HG02840 (cell line): ENCODE measurements at regions not wholly inside any gene's neighbourhood (a gene's known extent, or its start where the extent isn't known, plus 50 kb on each side); places are given as distances from the start of the nearest gene placed in this dataset.
"Not testable (repeated sequence)": the region's sequence is repeated elsewhere in the genome, so short reads cannot be mapped to it uniquely, and the experiment has no call there.

ENCODE experiments used
- ATAC-seq: cut with Tn5 transposase; IDR thresholded peaks from one replicate; pipeline ENCODE4 v1.9.1; 2021; ENCODE audit warnings: mild to moderate bottlenecking, moderate library complexity, moderate number of reproducible peaks; ENCODE audit not compliant: unreplicated experiment, low FRiP score

DNA sequence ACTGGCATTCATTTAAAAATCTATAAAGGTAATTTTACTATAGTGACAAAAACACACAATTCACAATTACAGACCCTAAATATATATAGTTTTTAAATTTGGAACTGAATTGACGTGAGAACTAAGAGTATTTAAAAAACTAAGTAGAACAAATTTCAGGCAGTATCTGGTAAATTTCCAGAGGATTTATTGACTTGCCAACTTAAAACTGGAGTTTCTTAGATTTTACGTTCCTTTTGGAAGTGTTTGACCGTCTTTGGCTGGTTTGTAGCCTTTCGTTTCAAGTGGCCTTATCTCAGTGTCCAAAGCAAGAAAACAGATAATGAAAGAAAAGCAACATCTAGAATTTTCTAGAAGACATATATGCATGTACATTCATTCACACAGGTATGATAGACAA, 234.4 kb upstream of the VLDLR start:
- no peak for ATAC-seq

DNA sequence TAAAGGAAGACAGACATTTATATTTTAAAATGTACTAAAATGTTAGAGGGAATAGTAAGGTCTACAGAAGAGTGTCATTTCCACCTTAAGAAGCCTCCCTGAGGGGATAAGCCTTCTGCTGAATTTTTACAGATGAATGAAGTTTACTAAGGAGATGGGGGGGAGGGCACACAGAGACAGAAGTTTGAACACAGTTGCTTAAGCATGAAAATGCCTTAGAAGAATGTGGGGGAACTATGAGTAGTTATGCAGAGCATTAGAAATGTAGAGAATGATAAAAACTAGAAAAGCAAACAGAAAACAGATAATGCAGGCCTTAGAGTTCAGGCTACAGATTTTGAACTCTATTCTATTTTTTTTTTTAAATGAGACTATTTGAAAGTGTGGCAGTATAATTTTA, 232.2 kb upstream of the VLDLR start:
- ATAC-seq, result no peak

DNA sequence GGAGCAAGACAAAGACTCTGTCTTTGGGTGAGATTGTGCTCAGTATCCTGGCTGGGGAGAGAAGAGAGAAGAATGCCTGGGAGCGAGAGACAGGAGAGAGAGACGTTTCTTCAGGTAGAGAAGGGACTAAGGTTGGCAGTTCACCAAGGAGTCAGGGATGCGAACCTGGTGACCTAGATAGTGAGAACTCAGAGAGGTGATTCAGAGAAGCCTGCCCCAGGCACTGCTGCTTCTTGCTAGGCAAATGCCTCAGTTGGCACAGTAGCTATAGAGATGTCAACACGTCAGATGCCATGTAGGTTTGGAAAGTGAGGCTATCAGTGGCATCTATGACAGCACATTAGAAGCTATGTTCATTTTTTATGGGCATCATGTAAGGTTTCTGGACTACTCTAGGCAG, 231.6 kb upstream of the VLDLR start:
- no peak for ATAC-seq

DNA sequence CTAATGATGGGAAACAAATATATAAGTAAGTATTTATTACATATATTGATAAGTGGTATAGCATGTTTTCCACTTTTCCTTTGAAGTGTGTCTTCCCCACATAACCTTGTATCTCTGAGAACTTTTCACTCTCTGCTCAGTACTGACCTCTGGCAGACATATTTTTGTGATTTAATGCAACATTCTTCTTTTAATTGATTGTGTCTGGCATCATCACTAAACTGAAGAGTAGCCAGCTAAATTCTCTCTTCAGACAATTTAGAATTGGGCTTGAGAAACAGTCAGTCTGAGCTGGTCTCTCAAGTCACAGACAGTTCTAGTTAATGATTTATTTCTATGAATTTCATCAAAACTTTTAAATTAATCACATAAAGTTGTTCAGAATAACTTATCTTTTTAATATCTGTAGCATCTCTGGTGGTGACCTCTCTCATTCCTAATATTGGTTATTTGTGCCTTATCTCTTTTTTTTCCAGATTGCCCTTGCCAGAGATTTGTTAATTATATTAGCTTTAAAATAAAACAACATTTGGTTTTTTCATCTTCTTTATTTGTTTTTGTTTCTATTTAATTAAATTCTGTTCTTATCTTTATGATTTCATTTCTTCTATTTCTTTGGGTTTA, 230.0 kb upstream of the VLDLR start:
- not testable (repeated sequence) for ATAC-seq

DNA sequence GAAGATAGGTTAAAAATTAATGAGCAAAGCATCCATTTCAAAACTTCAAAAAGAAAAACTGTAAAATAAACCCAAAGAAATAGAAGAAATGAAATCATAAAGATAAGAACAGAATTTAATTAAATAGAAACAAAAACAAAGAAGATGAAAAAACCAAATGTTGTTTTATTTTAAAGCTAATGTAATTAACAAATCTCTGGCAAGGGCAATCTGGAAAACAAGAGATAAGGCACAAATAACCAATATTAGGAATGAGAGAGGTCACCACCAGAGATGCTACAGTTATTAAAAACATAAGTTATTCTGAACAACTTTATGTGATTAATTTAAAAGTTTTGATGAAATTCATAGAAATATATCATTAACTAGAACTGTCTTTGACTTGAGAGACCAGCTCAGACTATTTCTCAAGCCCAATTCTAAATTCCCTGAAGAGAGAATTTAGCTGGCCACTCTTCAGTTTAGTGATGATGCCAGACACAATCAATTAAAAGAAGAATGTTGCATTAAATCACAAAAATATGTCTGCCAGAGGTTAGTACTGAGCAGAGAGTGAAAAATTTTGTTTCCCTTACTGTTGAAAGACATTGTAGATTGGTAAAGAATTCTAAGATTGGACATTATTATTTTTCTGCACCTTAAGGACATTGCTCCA, 227.4 kb upstream of the VLDLR start:
- not testable (repeated sequence) for ATAC-seq

DNA sequence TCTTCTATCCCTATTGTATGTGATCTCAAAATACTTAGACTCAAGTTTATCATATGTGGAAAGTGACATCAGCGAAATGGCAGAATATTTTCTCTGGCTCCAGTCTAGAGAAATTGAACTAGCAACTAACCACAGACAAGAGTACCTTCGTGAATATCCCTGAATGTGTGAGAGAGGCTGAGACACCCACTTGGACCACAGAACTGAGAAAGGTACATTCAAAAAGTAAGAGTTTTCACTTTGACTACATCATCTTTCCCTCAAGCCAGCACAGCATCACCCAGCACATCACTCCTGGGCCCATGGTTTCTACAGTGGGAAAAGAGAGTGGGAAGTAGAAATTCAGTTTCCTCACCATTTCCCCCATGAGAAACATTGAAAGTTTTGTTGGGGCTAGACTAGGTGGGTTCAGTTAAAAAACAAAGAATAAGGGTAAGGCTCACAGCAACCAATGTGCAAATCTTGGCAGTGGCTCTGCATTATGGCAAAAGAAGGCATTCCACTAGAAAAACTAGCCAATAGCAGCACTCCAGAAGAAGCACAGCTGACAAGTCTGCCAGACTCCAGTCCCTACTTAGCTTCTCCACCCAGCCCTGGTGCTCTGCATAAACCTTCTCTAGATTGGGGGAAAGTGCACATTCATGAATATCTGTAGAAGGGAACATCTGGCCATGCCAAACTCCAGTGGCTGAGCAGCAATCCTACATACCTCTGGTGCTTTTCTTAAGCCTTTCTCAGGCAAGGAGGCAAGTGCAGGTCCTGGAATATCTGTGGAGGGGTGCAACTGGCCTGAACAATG, 225.6 kb upstream of the VLDLR start:
- no peak for ATAC-seq

DNA sequence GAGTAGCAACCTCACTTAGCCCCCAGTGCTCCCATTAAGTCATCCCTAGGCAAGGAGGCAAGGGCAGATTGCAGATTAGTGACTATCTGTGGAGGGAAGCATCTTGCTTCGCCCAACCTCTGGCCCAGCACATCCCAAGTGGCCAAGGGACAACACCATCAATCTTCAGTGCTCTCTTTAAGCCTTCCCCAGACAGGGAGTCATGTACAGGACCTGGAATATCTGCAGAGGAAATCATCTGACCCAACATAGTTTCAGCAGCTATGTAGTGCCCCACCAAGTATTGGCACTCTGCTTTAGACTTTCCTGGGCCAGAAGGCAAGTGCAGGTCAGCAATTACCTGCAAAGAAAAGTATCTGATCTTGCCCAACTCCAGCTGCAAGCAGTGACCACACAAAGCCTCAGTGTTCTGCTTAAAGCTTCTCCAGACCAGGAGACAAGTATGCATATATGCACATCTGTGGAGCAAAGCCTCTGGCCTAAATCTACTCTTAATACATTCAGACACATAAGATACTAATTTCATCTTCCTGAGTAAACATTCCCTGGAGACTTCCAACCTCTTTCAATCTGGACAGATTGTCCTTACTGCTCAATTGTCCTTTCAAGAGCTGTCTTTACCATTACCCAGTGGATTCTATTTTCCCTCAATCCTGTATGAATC, 224.8 kb upstream of the VLDLR start:
- ATAC-seq, result no peak

DNA sequence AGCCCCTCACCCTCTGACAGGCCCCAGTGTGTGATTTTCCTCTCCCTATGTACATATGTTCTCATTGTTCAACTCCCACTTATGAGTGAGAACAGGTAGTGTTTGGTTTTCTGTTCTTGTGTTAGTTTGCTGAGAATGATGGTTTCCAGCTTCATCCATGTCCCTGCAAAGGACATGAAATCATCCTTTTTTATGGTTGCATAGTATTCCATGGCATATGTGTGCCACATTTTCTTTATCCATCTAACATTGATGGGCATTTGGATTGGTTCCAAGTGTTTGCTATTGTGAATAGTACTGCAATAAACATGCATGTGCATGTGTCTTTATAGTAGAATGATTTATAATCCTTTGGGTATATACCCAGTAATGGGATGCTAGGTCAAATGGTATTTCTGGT, 223.7 kb upstream of the VLDLR start:
- ATAC-seq, result not testable (repeated sequence)

DNA sequence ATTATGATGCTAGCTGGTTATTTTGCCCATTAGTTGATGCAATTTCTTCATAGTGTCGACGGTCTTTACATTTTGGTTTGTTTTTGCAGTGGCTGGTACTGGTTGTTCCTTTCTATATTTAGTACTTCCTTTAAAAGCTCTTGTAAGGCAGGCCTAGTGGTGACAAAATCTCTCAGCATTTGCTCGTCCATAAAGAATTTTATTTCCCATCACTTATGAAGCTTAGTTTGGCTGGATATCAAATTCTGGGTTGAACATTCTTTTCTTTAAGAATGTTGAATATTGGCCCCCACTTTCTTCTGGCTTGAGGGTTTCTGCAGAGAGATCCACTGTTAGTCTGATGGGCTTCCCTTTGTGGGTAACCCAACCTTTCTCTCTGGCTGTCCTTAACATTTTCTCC, 219.8 kb upstream of the VLDLR start:
- not testable (repeated sequence) for ATAC-seq

DNA sequence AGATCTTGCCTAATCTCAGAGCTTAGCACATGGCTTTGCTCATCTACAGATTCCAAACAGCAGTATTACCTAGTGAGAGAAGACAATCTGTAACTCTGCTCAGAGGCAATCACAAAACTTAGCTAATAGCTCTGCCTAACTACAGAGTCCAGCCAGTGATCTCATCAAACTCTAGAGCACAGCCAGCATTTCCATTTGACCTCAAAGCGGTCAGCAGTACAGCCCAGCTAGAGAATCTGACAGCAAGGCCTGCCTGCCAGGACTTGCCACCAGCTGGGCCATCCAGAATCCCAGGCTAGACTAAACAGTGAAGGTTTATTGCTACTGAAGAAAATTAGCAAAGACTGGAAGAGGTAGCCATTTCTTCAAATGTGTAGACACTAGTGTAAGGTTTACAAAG, 217.9 kb upstream of the VLDLR start:
- no peak for ATAC-seq

DNA sequence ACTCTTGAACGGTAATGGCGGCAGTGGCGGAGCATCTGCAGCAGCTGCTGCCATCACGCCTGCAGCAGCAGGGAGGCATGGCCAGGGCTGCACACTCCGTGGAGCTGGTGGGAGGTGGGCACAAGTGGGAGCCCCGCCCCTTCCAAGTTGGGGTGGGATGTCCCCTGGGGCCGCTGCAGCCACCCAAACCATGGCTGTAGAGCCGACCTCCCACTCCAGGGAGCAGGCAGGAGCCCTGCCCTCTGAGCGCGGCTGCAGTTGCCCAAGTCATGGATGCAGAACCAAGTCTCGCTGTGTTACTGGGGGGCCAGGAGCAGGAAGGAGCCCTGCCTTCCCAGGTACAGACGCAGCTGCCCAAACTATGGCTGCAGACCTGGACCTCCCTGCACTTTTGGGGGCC, 215.3 kb upstream of the VLDLR start:
- no peak for ATAC-seq

DNA sequence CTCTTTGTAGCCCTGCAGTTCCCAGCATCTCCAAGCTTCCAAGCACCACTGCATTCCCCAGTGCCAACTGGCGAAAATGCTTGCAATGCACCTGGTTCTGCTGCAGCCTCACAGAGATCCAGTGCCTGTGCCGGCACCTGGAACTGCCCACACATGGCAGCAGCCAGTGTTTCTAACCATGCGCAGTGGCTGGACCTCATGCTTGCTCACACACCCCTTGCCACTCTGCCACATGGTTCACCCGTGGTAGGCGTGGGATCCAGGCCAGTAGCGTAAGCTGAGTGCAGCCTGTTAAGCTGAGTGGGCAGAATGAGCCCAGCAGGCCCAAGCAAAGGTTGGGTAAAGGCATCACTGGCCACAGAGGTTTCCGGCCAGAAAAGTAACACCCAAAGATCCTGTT, 214.1 kb upstream of the VLDLR start:
- ATAC-seq, result no peak

DNA sequence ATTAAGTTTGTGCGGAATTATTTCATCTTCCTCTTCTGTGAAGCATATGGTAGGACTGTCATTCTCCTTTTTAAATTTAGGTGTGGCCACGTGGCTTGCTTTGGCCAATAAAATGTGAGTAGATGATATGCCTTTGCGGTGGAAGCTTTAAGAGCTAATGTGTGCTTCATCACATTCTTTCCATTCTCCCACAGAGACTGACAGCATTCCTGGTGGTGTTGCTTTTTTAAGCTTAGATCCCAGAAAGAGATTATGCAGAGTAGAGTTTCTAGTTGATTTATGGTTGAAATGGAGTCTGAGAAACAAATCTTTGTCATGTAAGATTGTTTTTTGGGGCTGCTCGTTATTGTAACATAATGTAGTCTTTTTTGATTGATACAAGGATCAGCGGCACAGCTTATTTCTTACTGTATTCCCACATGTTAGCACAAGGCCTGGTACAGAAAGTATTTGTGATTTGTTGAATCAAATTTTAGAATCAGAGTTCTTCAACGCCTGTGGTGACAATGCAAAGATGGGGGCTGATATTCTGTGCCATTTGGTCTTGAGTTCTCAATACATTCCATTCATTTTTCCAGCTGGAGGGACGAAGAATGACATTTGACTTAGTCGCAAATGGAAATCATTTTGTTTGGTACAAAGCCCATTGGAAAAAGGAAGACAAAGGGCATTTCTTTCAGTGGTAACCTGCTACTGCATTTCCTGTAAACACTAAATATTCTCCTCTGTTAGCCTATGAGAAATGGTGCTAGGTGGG, 209.9 kb upstream of the VLDLR start:
- no peak for ATAC-seq

DNA sequence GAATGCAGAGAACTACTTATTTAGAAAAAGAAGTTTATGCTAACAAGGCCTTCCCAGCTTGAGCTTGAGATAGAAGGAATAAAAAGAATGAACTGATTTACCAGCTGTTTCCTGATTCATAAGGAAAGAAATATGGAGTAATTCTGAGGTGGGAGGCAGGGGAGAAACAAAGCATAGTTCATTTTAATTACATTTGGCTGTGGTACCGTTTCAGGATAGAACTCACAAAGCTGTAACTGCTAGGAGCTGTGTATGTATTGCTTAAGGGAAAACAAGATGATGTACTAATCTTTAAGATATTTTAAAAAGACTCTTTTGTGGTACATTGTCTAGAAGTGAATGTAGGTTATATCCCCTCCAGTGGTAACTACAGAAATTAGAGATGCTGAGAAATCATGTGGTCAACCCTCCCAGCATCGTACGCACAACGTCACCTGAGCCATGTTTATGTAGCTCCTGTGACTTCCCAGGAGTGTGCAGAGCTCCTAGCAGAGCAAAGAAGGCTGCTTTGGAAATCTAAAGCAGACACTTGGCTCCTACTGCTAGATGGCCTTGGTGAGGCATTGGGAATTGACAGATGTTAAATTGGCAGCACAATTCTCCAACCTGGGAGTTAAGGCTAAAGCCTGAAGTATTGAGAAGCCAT, 208.3 kb upstream of the VLDLR start:
- no peak for ATAC-seq

DNA sequence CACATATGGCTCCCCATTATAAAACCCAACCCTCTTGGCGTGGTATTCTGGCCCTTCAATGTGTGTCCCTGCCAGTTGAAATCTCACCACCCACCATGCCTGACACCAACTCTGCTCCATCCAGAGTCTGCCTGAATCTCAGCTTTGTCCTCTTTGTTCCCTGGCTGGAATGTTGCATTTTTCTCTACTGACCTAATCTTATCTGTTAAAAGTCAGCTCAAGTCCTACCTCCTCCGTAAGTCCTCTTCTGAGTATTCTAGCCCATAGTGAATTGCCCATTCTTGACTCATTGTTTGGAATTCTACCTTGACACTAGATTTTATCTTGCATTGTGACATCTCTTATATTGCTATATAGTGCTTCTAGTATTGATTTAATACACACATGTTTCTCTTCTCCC, 207.1 kb upstream of the VLDLR start:
- no peak for ATAC-seq

DNA sequence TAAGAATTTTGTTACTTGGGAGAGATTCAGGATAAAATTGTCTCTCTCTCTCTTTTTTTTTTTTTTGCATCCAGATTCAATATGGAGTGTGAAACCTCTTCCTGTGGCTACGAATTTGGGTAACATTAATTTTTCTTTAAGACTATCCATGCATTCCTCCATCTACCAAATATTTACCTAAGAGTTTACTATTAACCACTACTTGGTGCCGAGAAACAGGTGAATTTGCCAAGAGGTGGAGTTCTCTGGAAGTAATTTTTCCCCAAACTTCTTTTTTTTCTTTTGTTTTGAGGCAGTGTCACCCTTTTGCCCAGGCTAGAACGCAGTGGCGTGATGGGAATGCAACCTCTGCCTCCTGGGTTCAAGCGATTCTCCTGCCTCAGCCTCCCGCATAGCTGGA, 206.3 kb upstream of the VLDLR start:
- ATAC-seq, result no peak

DNA sequence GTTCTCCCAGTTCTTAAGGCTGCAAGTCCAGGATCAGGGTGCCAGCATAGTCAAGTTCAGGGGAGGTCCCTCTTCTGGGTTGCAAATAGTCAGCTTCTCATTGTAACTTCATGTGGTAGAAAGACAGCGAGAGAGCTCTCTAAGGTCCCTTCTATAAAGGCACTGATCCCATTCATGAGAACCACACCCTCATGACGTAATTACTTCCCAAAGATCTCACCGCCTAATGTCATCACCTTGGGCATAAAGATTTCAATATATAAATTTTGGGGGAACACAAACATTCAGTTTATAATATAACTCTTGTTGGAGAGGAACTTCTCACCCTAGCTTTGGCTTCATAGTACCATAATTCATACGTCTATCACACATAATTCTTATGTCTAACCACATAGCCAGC, 203.9 kb upstream of the VLDLR start:
- ATAC-seq, result no peak

DNA sequence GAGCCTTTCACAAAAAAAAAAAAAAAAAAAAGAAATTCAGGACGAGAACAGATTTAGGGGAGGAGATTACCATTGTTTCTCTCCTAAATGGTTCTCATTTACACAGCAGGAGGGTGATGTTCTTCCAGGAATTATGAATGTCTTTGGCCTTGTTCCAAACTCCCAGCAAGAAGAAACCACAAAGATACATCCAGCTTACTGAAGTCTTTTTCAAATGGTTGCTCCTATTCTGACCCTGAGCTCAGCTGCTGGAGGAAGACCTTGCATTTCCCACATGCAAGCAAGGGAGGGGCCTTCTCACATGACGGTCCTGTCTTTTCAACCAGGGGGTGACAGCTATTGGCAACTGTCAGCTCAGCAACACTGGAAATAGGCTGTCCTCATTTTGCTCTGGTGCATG, 203.0 kb upstream of the VLDLR start:
- ATAC-seq, result no peak

DNA sequence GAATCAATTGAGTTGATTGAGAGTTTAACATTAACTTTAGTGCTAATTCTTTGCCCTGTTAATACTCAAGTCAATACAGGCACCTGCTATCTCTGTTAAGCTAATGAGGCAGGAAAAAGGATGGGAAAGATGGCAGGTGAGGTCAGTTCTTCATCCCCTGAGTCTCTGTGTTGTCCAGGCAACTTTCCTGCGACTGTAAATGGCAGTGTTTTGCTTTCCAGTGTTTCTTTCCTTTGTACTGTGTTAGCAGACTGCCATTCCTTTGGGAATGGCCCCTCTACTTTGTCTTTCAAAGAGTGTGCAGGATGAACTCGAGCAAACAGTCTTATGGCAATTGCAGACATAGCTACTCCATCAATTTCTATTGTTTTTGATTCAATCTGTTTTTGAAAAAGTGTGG, 202.2 kb upstream of the VLDLR start:
- ATAC-seq, result no peak

DNA sequence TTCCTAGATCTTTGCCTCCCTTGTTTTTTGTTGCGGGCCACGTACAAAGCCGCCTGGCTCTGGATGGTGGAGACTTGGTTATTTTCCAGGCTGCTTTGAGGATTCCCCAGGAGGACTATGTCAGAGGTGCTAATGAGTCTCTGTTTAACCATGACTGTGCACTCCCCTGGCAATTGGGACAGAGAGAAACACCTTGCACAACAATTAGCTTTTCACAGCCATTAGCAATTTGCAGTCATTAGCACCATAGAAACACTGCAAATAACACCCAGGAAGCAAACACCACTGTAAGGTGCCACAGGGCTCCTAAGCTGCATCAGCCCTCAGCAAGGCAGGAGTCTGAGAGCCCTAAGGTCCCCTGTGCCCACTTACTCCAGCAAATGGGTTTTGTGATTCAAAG, 201.0 kb upstream of the VLDLR start:
- ATAC-seq, result no peak
